ENCODE measurements at regions not wholly inside any gene's neighbourhood (a gene's known extent, or its start where the extent isn't known, plus 50 kb on each side); places are given as distances from the start of the nearest gene placed in this dataset.

DNA sequence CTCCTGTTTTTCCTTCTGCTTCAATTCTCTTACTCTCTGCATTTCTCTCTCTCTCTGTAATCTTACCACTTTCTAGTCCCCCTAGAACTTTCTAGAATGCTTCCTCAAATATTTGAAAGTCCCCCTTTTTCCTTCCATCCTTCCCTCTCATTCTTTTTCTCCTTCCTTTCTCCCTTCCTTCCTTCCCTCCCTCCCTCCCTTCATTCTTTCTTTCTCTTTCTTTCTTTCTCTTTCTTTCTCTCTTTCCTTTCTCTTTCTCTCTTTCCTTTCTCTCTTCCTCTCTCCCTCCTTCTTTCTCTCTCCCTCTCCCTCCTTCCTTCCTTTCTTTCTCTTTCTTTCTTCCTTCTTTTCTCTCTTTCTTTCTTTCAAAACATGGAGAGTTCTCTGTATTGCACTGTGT is 201.4 kb upstream of the IGF1 start:
- Histone ChIP-seq H3K4me3 (ENCODE audit: low read depth, low read length, poor library complexity, severe bottlenecking) (no peak overlapping the region), H4K20me1 (ENCODE audit: insufficient read depth, low read length) (no peaks in the 10 kb centered on the region), H3K36me3 (ENCODE audit: insufficient read depth, low read length) (no peaks in the 10 kb centered on the region), H3K27ac (ENCODE audit: low read depth, low read length, poor library complexity, severe bottlenecking) (no peak overlapping the region), H2AFZ (ENCODE audit: low read length) (no peak overlapping the region), H3K9me3 (ENCODE audit: low read length) (no peaks in the 10 kb centered on the region), H3K9me2 (ENCODE audit: insufficient read depth, low read length) (no peaks in the 10 kb centered on the region), H3K79me2 (ENCODE audit: insufficient read depth, low read depth, low read length) (no peaks in the 10 kb centered on the region), H3K4me2 (ENCODE audit: low read length) (no peak overlapping the region), H3K4me1 (ENCODE audit: insufficient read depth, low read length, poor library complexity, severe bottlenecking) (no peaks in the 10 kb centered on the region)
- intact Hi-C loops (cut with micrococcal nuclease; ENCODE audit: unreplicated experiment), result no loop called here
- CTCF ChIA-PET (ENCODE audit: unreplicated experiment), result no interaction called here
- TF ChIP-seq EZH2phosphoT487 (IDR thresholded peaks at IDR 0.05; ENCODE audit: borderline replicate concordance, low read depth, low read length), result no peak
- TF ChIP-seq, protein P1, sequence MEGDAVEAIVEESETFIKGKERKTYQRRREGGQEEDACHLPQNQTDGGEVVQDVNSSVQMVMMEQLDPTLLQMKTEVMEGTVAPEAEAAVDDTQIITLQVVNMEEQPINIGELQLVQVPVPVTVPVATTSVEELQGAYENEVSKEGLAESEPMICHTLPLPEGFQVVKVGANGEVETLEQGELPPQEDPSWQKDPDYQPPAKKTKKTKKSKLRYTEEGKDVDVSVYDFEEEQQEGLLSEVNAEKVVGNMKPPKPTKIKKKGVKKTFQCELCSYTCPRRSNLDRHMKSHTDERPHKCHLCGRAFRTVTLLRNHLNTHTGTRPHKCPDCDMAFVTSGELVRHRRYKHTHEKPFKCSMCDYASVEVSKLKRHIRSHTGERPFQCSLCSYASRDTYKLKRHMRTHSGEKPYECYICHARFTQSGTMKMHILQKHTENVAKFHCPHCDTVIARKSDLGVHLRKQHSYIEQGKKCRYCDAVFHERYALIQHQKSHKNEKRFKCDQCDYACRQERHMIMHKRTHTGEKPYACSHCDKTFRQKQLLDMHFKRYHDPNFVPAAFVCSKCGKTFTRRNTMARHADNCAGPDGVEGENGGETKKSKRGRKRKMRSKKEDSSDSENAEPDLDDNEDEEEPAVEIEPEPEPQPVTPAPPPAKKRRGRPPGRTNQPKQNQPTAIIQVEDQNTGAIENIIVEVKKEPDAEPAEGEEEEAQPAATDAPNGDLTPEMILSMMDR (conservative IDR thresholded peaks at IDR 0.05; ENCODE audit: low read length), result no peak
- POLR2A ChIA-PET, result interaction anchor here (0.7 kb wide), 1 partner anchor 9 kb away, joined by 3 read pairs; no protein-coding TSS in a partner anchor
- no TSS peak for BruUV-seq (replicated peaks)
- no peak for DNase-seq (ENCODE audit: low spot score)

- Histone ChIP-seq H2AFZ (ENCODE audit: low read length) (no peak overlapping the region), H3K4me3 (ENCODE audit: low read depth, low read length, poor library complexity, severe bottlenecking) (no peak overlapping the region), H3K79me2 (ENCODE audit: insufficient read depth, low read depth, low read length) (no peaks in the 10 kb centered on the region), H3K9me3 (ENCODE audit: low read length) (no peaks in the 10 kb centered on the region), H3K4me2 (ENCODE audit: low read length) (no peak overlapping the region), H3K9me2 (ENCODE audit: insufficient read depth, low read length) (no peaks in the 10 kb centered on the region), H3K4me1 (ENCODE audit: insufficient read depth, low read length, poor library complexity, severe bottlenecking) (no peaks in the 10 kb centered on the region), H3K36me3 (ENCODE audit: insufficient read depth, low read length) (no peaks in the 10 kb centered on the region), H4K20me1 (ENCODE audit: insufficient read depth, low read length) (no peaks in the 10 kb centered on the region), H3K27ac (ENCODE audit: low read depth, low read length, poor library complexity, severe bottlenecking) (no peak overlapping the region)
- BruUV-seq (replicated peaks), result no TSS peak
- POLR2A ChIA-PET, result interaction anchor here (0.7 kb wide), 1 partner anchor 9 kb away, joined by 3 read pairs; no protein-coding TSS in a partner anchor
- intact Hi-C loops (cut with micrococcal nuclease; ENCODE audit: unreplicated experiment), result no loop called here
- CTCF ChIA-PET (ENCODE audit: unreplicated experiment), result no interaction called here
- no peak for TF ChIP-seq EZH2phosphoT487 (IDR thresholded peaks at IDR 0.05; ENCODE audit: borderline replicate concordance, low read depth, low read length)
- TF ChIP-seq, protein P1 (conservative IDR thresholded peaks at IDR 0.05; ENCODE audit: low read length), result no peak
- DNase-seq (ENCODE audit: low spot score), result no peak
These were observed 200.9 kb upstream of the IGF1 start for GRCh38 chr12:102681309-102681708.

GRCh38 chr12:102680304-102680703 is 199.9 kb upstream of the IGF1 start:
- DNase-seq (ENCODE audit: low spot score), result no peak
- BruUV-seq (replicated peaks), result no TSS peak
- TF ChIP-seq EZH2phosphoT487 (IDR thresholded peaks at IDR 0.05; ENCODE audit: borderline replicate concordance, low read depth, low read length), result no peak
- no peaks in the 10 kb centered on the region for H3K4me1 ChIP-seq (ENCODE audit: insufficient read depth, low read length, poor library complexity, severe bottlenecking)
- no peaks in the 10 kb centered on the region for H4K20me1 ChIP-seq (ENCODE audit: insufficient read depth, low read length)
- no peaks in the 10 kb centered on the region for H3K36me3 ChIP-seq (ENCODE audit: insufficient read depth, low read length)
- H3K79me2 ChIP-seq (ENCODE audit: insufficient read depth, low read depth, low read length), result no peaks in the 10 kb centered on the region
- no peak overlapping the region for H2AFZ ChIP-seq (ENCODE audit: low read length)
- no peaks in the 10 kb centered on the region for H3K9me2 ChIP-seq (ENCODE audit: insufficient read depth, low read length)
- intact Hi-C loops (cut with micrococcal nuclease; ENCODE audit: unreplicated experiment), result no loop called here
- H3K4me3 ChIP-seq (ENCODE audit: low read depth, low read length, poor library complexity, severe bottlenecking), result no peak overlapping the region
- no peak overlapping the region for H3K4me2 ChIP-seq (ENCODE audit: low read length)
- CTCF ChIA-PET (ENCODE audit: unreplicated experiment), result no interaction called here
- no peaks in the 10 kb centered on the region for H3K9me3 ChIP-seq (ENCODE audit: low read length)
- H3K27ac ChIP-seq (ENCODE audit: low read depth, low read length, poor library complexity, severe bottlenecking), result no peak overlapping the region
- POLR2A ChIA-PET, result interaction anchor here (0.6 kb wide), 1 partner anchor 15 kb away, joined by 4 read pairs; no protein-coding TSS in a partner anchor

All from OCI-LY7 (cell line).